Liver (tissue), 7 donors: ENCODE measurements at regions not wholly inside any gene's neighbourhood (a gene's known extent, or its start where the extent isn't known, plus 50 kb on each side); places are given as distances from the start of the nearest gene placed in this dataset.

ENCODE experiments used
- DNase-seq: peaks from one replicate; pipeline ENCODE4 v3.0.0-alpha.2; 2017; ENCODE audit warnings: low spot score
- H3K27ac ChIP-seq, 2 donors: one replicate each; pipeline ENCODE4 v1.7.0; 2013; ENCODE audit warnings: inconsistent platforms in 2 of 2, low read length in 2 of 2, control low read depth in 1 of 2, low read depth in 1 of 2, mild to moderate bottlenecking in 1 of 2
- H3K27me3 ChIP-seq, 4 donors: one replicate each; pipeline versions ENCODE4 v1.6.1 to v1.7.0; 2013; ENCODE audit warnings: low read length in 3 of 4, inconsistent platforms in 1 of 4, mild to moderate bottlenecking in 1 of 4, moderate library complexity in 1 of 4; ENCODE audit not compliant: control insufficient read depth in 4 of 4, insufficient read depth in 4 of 4
- H3K36me3 ChIP-seq, 4 donors: one replicate each; pipeline versions ENCODE4 v1.6.1 to v1.7.0; 2013; ENCODE audit warnings: low read length in 3 of 4, mild to moderate bottlenecking in 3 of 4, low read depth in 1 of 4, moderate library complexity in 1 of 4; ENCODE audit not compliant: control insufficient read depth in 4 of 4, insufficient read depth in 3 of 4
- H3K4me1 ChIP-seq, 4 donors: one replicate each; pipeline versions ENCODE4 v1.6.1 to v1.7.0; 2013; ENCODE audit warnings: low read length in 3 of 4, mild to moderate bottlenecking in 3 of 4, moderate library complexity in 1 of 4; ENCODE audit not compliant: control insufficient read depth in 4 of 4, insufficient read depth in 4 of 4
- H3K4me3 ChIP-seq, 3 donors: one replicate each; pipeline versions ENCODE4 v1.6.1 to v1.7.0; 2013; ENCODE audit warnings: low read length in 3 of 3, control low read depth in 1 of 3, low read depth in 1 of 3, mild to moderate bottlenecking in 1 of 3
- H3K9ac ChIP-seq, 2 donors: one replicate each; pipeline ENCODE4 v1.7.0; 2013; ENCODE audit warnings: low read length in 2 of 2, mild to moderate bottlenecking in 2 of 2, moderate library complexity in 2 of 2, control low read depth in 1 of 2, low read depth in 1 of 2
- H3K9me3 ChIP-seq, 4 donors: one replicate each; pipeline versions ENCODE4 v1.6.1 to v1.7.0; 2013; ENCODE audit warnings: low read length in 3 of 4; ENCODE audit not compliant: control insufficient read depth in 4 of 4
- CTCF ChIP-seq: fragments of 150-350 bp; IDR thresholded peaks from 2 replicates; pipeline ENCODE4 v1.5.1; 2017; ENCODE audit warnings: improper control_type of control experiment, low read depth, low read length; ENCODE audit not compliant: missing input control
- EGR1 ChIP-seq, 2 donors: IDR thresholded peaks; 2 replicates each; pipeline ENCODE4 v1.6.1; 2016 to 2018; ENCODE audit warnings: antibody characterized with exemption in 2 of 2, low read depth in 2 of 2
- FOXA1 ChIP-seq: IDR thresholded peaks from 2 replicates; pipeline ENCODE4 v1.6.1; 2016; ENCODE audit warnings: antibody characterized with exemption
- FOXA2 ChIP-seq: IDR thresholded peaks from 2 replicates; pipeline ENCODE4 v1.6.1; 2016; ENCODE audit warnings: antibody characterized with exemption
- GABPA ChIP-seq, 2 donors: IDR thresholded peaks in 1 of 2; conservative IDR thresholded peaks in 1 of 2; 2 replicates each; pipeline ENCODE4 v1.6.1; 2016; ENCODE audit warnings: antibody characterized with exemption in 2 of 2, mild to moderate bottlenecking in 1 of 2, moderate library complexity in 1 of 2
- HNF4A ChIP-seq, 2 donors: conservative IDR thresholded peaks; 2 replicates each; pipeline ENCODE4 v1.6.1; 2016; ENCODE audit warnings: antibody characterized with exemption in 2 of 2, mild to moderate bottlenecking in 2 of 2
- HNF4G ChIP-seq: IDR thresholded peaks from 2 replicates; pipeline ENCODE4 v1.6.1; 2016; ENCODE audit warnings: antibody characterized with exemption
- JUND ChIP-seq, 2 donors: IDR thresholded peaks; 2 replicates each; pipeline ENCODE4 v1.6.1; 2016; ENCODE audit warnings: antibody characterized with exemption in 2 of 2
- NR2F2 ChIP-seq: IDR thresholded peaks from 2 replicates; pipeline ENCODE4 v1.6.1; 2016; ENCODE audit warnings: antibody characterized with exemption
- RAD21 ChIP-seq, 2 donors: IDR thresholded peaks; 2 replicates each; pipeline ENCODE4 v1.6.1; 2016; ENCODE audit warnings: antibody characterized with exemption in 2 of 2, mild to moderate bottlenecking in 2 of 2
- RXRA ChIP-seq, 2 donors: IDR thresholded peaks; 2 replicates each; pipeline ENCODE4 v1.6.1; 2017 to 2018; ENCODE audit warnings: antibody characterized with exemption in 2 of 2, mild to moderate bottlenecking in 1 of 2
- SP1 ChIP-seq: IDR thresholded peaks from 2 replicates; pipeline ENCODE4 v1.6.1; 2018; ENCODE audit warnings: antibody characterized with exemption, mild to moderate bottlenecking
- TAF1 ChIP-seq: conservative IDR thresholded peaks from 2 replicates; pipeline ENCODE4 v1.6.1; 2016; ENCODE audit warnings: antibody characterized with exemption, mild to moderate bottlenecking
- YY1 ChIP-seq: IDR thresholded peaks from 2 replicates; pipeline ENCODE4 v1.6.1; 2016; ENCODE audit warnings: antibody characterized with exemption, mild to moderate bottlenecking
- ZBTB33 ChIP-seq: IDR thresholded peaks from 2 replicates; pipeline ENCODE4 v1.6.1; 2016; ENCODE audit warnings: antibody characterized with exemption
- TF ChIP-seq, protein P1 (sequence below): IDR thresholded peaks from 2 replicates; pipeline ENCODE4 v1.6.1; 2016; ENCODE audit warnings: antibody characterized with exemption
- TF ChIP-seq, protein P2 (sequence below): IDR thresholded peaks from 2 replicates; pipeline ENCODE4 v1.6.1; 2016; ENCODE audit warnings: antibody characterized with exemption, mild to moderate bottlenecking
- TF ChIP-seq, protein P3 (sequence below): IDR thresholded peaks from 2 replicates; pipeline ENCODE4 v1.6.1; 2016; ENCODE audit warnings: antibody characterized with exemption
- donor health status: healthy.
- donor health status: healthy.
- donor health status: healthy.
- donor health status: healthy.

GRCh38 chr9:86459191-86459590, 105.0 kb upstream of the TUT7 start:
- TF ChIP-seq FOXA1 (no peak), TAF1 (no peak), GABPA (IDR thresholded peaks at IDR 0.05 in 1 of 2, conservative IDR thresholded peaks at IDR 0.05 in 1 of 2) (no peak), RAD21 (IDR thresholded peaks at IDR 0.05) (no peak), JUND (IDR thresholded peaks at IDR 0.05) (no peak), HNF4A (conservative IDR thresholded peaks at IDR 0.05) (no peak), RXRA (IDR thresholded peaks at IDR 0.05) (no peak), NR2F2 (no peak), CTCF (no peak), EGR1 (IDR thresholded peaks at IDR 0.05; ENCODE audit: low read depth in 2 of 2) (no peak), YY1 (no peak), HNF4G (no peak), SP1 (no peak), FOXA2 (no peak), ZBTB33 (no peak)
- TF ChIP-seq, protein P1, sequence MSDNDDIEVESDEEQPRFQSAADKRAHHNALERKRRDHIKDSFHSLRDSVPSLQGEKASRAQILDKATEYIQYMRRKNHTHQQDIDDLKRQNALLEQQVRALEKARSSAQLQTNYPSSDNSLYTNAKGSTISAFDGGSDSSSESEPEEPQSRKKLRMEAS: no peak
- TF ChIP-seq, protein P2, sequence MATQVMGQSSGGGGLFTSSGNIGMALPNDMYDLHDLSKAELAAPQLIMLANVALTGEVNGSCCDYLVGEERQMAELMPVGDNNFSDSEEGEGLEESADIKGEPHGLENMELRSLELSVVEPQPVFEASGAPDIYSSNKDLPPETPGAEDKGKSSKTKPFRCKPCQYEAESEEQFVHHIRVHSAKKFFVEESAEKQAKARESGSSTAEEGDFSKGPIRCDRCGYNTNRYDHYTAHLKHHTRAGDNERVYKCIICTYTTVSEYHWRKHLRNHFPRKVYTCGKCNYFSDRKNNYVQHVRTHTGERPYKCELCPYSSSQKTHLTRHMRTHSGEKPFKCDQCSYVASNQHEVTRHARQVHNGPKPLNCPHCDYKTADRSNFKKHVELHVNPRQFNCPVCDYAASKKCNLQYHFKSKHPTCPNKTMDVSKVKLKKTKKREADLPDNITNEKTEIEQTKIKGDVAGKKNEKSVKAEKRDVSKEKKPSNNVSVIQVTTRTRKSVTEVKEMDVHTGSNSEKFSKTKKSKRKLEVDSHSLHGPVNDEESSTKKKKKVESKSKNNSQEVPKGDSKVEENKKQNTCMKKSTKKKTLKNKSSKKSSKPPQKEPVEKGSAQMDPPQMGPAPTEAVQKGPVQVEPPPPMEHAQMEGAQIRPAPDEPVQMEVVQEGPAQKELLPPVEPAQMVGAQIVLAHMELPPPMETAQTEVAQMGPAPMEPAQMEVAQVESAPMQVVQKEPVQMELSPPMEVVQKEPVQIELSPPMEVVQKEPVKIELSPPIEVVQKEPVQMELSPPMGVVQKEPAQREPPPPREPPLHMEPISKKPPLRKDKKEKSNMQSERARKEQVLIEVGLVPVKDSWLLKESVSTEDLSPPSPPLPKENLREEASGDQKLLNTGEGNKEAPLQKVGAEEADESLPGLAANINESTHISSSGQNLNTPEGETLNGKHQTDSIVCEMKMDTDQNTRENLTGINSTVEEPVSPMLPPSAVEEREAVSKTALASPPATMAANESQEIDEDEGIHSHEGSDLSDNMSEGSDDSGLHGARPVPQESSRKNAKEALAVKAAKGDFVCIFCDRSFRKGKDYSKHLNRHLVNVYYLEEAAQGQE: no peak
- TF ChIP-seq, protein P3, sequence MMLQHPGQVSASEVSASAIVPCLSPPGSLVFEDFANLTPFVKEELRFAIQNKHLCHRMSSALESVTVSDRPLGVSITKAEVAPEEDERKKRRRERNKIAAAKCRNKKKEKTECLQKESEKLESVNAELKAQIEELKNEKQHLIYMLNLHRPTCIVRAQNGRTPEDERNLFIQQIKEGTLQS: no peak
- DNase-seq: no peak
- Histone ChIP-seq H3K4me1 (no peaks in the 10 kb centered on the region), H3K36me3 (no peaks in the 10 kb centered on the region), H3K4me3 (no peak overlapping the region), H3K9me3 (no peaks in the 10 kb centered on the region), H3K27me3 (no peaks in the 10 kb centered on the region), H3K27ac (no peak overlapping the region), H3K9ac (no peak overlapping the region)
